HG03342 (cell line): ENCODE measurements at regions not wholly inside any gene's neighbourhood (a gene's known extent, or its start where the extent isn't known, plus 50 kb on each side); places are given as distances from the start of the nearest gene placed in this dataset.
"Not testable (repeated sequence)": the region's sequence is repeated elsewhere in the genome, so short reads cannot be mapped to it uniquely, and the experiment has no call there.

Experiments
- ATAC-seq: cut with Tn5 transposase; IDR thresholded peaks from one replicate; pipeline ENCODE4 v1.9.1; 2021; ENCODE audit warnings: mild to moderate bottlenecking, moderate library complexity; ENCODE audit not compliant: unreplicated experiment

- no peak for ATAC-seq
Observed at GRCh38 chr18:77369644-77370043, 120.0 kb downstream of the GALR1 start.

- ATAC-seq: no peak
Observed at GRCh38 chr18:77373730-77374445, 124.2 kb downstream of the GALR1 start.

GRCh38 chr18:77374446-77374805, 124.8 kb downstream of the GALR1 start:
- ATAC-seq: no peak

- no peak for ATAC-seq
Observed at GRCh38 chr18:77376043-77376732, 126.5 kb downstream of the GALR1 start.

- ATAC-seq: no peak
Observed at GRCh38 chr18:77376733-77377094, 127.1 kb downstream of the GALR1 start.

- ATAC-seq: no peak
Observed at GRCh38 chr18:77377813-77378212, 128.2 kb downstream of the GALR1 start.

- ATAC-seq: no peak
Observed at GRCh38 chr18:77379976-77380509, 130.4 kb downstream of the GALR1 start.

GRCh38 chr18:77380695-77381094, 131.0 kb downstream of the GALR1 start:
- no peak for ATAC-seq

- ATAC-seq: no peak
Observed at GRCh38 chr18:77392321-77392720, 142.7 kb downstream of the GALR1 start.

- ATAC-seq: no peak
Observed at GRCh38 chr18:77393519-77393918, 143.9 kb downstream of the GALR1 start.

- no peak for ATAC-seq
Observed at GRCh38 chr18:77395953-77396352, 146.3 kb downstream of the GALR1 start.

GRCh38 chr18:77397056-77397455, 147.4 kb downstream of the GALR1 start:
- ATAC-seq: no peak

GRCh38 chr18:77397617-77398016, 148.0 kb downstream of the GALR1 start:
- no peak for ATAC-seq

GRCh38 chr18:77400561-77400960, 150.9 kb downstream of the GALR1 start:
- ATAC-seq: no peak

GRCh38 chr18:77401173-77401572, 151.5 kb downstream of the GALR1 start:
- no peak for ATAC-seq

GRCh38 chr18:77403969-77404535, 154.4 kb downstream of the GALR1 start:
- ATAC-seq: no peak

- ATAC-seq: no peak
Observed at GRCh38 chr18:77405096-77405495, 155.4 kb downstream of the GALR1 start.

- ATAC-seq: no peak
Observed at GRCh38 chr18:77407733-77408132, 158.1 kb downstream of the GALR1 start.

GRCh38 chr18:77421546-77421945, 171.9 kb downstream of the GALR1 start:
- ATAC-seq: not testable (repeated sequence)

GRCh38 chr18:77422974-77423867, 173.6 kb downstream of the GALR1 start:
- no peak for ATAC-seq

- no peak for ATAC-seq
Observed at GRCh38 chr18:77433076-77433475, 183.4 kb downstream of the GALR1 start.
